ENCODE measurements at regions not wholly inside any gene's neighbourhood (a gene's known extent, or its start where the extent isn't known, plus 50 kb on each side); places are given as distances from the start of the nearest gene placed in this dataset.

GRCh38 chr3:144859161-144859560 lies 887.5 kb downstream of the DIPK2A start:
- BruUV-seq (replicated peaks): no TSS peak

GRCh38 chr3:144864646-144865045 lies 893.0 kb downstream of the DIPK2A start:
- H3K4me1 Mint-ChIP-seq (ENCODE audit: insufficient read depth, unreplicated experiment): peaks cover 5% of the 10 kb centered on the region
- CTCF ChIA-PET: interaction anchor here (0.6 kb wide), 1 partner anchor 888 kb away, joined by 3 read pairs; no protein-coding TSS in a partner anchor
- H3K27me3 Mint-ChIP-seq (ENCODE audit: insufficient read depth, unreplicated experiment): peaks cover 6% of the 10 kb centered on the region
- H3K36me3 Mint-ChIP-seq (ENCODE audit: insufficient read depth, unreplicated experiment): no peaks in the 10 kb centered on the region
- BruUV-seq (replicated peaks): no TSS peak
- no peaks in the 10 kb centered on the region for H3K9me3 Mint-ChIP-seq (ENCODE audit: unreplicated experiment)
- no peak overlapping the region for H3K27ac Mint-ChIP-seq (ENCODE audit: low read depth, unreplicated experiment)
- TF ChIP-seq CTCF (IDR thresholded peaks at IDR 0.05; ENCODE audit: unreplicated experiment): no peak
- intact Hi-C loops (cut with micrococcal nuclease): no loop called here
- POLR2A ChIA-PET: no interaction called here
- no peak overlapping the region for H3K4me3 Mint-ChIP-seq (ENCODE audit: unreplicated experiment)
- DNase-seq (ENCODE audit: unreplicated experiment): peak; percentile 7

More at GRCh38 chr3:144859161-144859560, 887.5 kb downstream of the DIPK2A start:
- no peaks in the 10 kb centered on the region for H3K27me3 Mint-ChIP-seq (ENCODE audit: insufficient read depth, unreplicated experiment)
- no peak for TF ChIP-seq CTCF (IDR thresholded peaks at IDR 0.05; ENCODE audit: unreplicated experiment)
- no peaks in the 10 kb centered on the region for H3K4me1 Mint-ChIP-seq (ENCODE audit: insufficient read depth, unreplicated experiment)
- H3K4me3 Mint-ChIP-seq (ENCODE audit: unreplicated experiment): no peak overlapping the region
- intact Hi-C loops (cut with micrococcal nuclease): no loop called here
- H3K36me3 Mint-ChIP-seq (ENCODE audit: insufficient read depth, unreplicated experiment): no peaks in the 10 kb centered on the region
- no peak for DNase-seq (ENCODE audit: unreplicated experiment)
- POLR2A ChIA-PET: no interaction called here
- no peak overlapping the region for H3K27ac Mint-ChIP-seq (ENCODE audit: low read depth, unreplicated experiment)
- CTCF ChIA-PET: no interaction called here
- no peaks in the 10 kb centered on the region for H3K9me3 Mint-ChIP-seq (ENCODE audit: unreplicated experiment)

GRCh38 chr3:144865948-144866347 lies 894.3 kb downstream of the DIPK2A start:
- Mint-ChIP-seq H3K9me3 (ENCODE audit: unreplicated experiment) (no peaks in the 10 kb centered on the region), H3K36me3 (ENCODE audit: insufficient read depth, unreplicated experiment) (no peaks in the 10 kb centered on the region), H3K4me1 (ENCODE audit: insufficient read depth, unreplicated experiment) (peaks cover 5% of the 10 kb centered on the region), H3K27me3 (ENCODE audit: insufficient read depth, unreplicated experiment) (peaks cover 19% of the 10 kb centered on the region), H3K4me3 (ENCODE audit: unreplicated experiment) (no peak overlapping the region), H3K27ac (ENCODE audit: low read depth, unreplicated experiment) (no peak overlapping the region)
- DNase-seq (ENCODE audit: unreplicated experiment): no peak
- no TSS peak for BruUV-seq (replicated peaks)
- TF ChIP-seq CTCF (IDR thresholded peaks at IDR 0.05; ENCODE audit: unreplicated experiment): no peak
- ChIA-PET CTCF (interaction anchor here (0.6 to 1.4 kb wide), 3 partner anchors 11 to 1360 kb away, joined by 3 to 4 read pairs (median 3); no protein-coding TSS in a partner anchor), POLR2A (no interaction called here)
- intact Hi-C loops (cut with micrococcal nuclease): no loop called here

GRCh38 chr3:144866476-144866875 lies 894.9 kb downstream of the DIPK2A start:
- no peak for TF ChIP-seq CTCF (IDR thresholded peaks at IDR 0.05; ENCODE audit: unreplicated experiment)
- no peaks in the 10 kb centered on the region for H3K36me3 Mint-ChIP-seq (ENCODE audit: insufficient read depth, unreplicated experiment)
- H3K27ac Mint-ChIP-seq (ENCODE audit: low read depth, unreplicated experiment): no peak overlapping the region
- H3K9me3 Mint-ChIP-seq (ENCODE audit: unreplicated experiment): no peaks in the 10 kb centered on the region
- ChIA-PET POLR2A (no interaction called here), CTCF (interaction anchor here (0.6 to 1.4 kb wide), 3 partner anchors 11 to 1361 kb away, joined by 3 to 4 read pairs (median 3); no protein-coding TSS in a partner anchor)
- peaks cover 5% of the 10 kb centered on the region for H3K4me1 Mint-ChIP-seq (ENCODE audit: insufficient read depth, unreplicated experiment)
- DNase-seq (ENCODE audit: unreplicated experiment): no peak
- no peak overlapping the region for H3K4me3 Mint-ChIP-seq (ENCODE audit: unreplicated experiment)
- intact Hi-C loops (cut with micrococcal nuclease): no loop called here
- peaks cover 21% of the 10 kb centered on the region for H3K27me3 Mint-ChIP-seq (ENCODE audit: insufficient read depth, unreplicated experiment)
- BruUV-seq (replicated peaks): no TSS peak
